HG03432 (cell line): ENCODE measurements at regions not wholly inside any gene's neighbourhood (a gene's known extent, or its start where the extent isn't known, plus 50 kb on each side); places are given as distances from the start of the nearest gene placed in this dataset.
A peak's percentile ranks its signal among the peaks of the same experiment; 100 is the strongest.
"Not testable (repeated sequence)": the region's sequence is repeated elsewhere in the genome, so short reads cannot be mapped to it uniquely, and the experiment has no call there.

ENCODE experiments used
- ATAC-seq: cut with Tn5 transposase; IDR thresholded peaks from one replicate; pipeline ENCODE4 v1.9.1; 2021; ENCODE audit warnings: mild to moderate bottlenecking, moderate library complexity; ENCODE audit not compliant: unreplicated experiment

GRCh38 chrX:111041018-111041462, 55.0 kb upstream of the PAK3 start:
- peak; percentile 76 for ATAC-seq

- peak; percentile 44 for ATAC-seq
Measured at GRCh38 chrX:111040377-111041017, 55.5 kb upstream of the PAK3 start.

GRCh38 chrX:111039606-111040005, 56.4 kb upstream of the PAK3 start:
- ATAC-seq: no peak

DNA sequence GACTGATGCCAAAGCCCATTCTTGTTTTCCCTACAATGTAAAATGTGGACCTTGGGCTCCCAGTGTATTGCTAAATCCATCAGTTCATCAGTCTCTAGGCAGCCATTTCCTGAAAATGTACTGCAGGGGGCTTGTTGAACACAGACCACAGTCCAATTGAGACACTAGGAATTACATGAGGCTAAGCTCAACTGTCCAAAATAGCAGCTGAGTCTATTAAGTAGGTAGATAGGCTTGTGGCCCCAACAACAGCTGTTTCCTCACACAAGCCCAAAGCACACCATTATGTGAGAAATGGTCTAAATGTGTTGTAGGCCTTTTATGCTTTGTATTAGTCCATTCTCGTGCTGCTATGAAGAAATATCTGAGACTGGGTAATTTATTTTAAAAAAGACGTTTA, 60.0 kb upstream of the PAK3 start:
- ATAC-seq: no peak

DNA sequence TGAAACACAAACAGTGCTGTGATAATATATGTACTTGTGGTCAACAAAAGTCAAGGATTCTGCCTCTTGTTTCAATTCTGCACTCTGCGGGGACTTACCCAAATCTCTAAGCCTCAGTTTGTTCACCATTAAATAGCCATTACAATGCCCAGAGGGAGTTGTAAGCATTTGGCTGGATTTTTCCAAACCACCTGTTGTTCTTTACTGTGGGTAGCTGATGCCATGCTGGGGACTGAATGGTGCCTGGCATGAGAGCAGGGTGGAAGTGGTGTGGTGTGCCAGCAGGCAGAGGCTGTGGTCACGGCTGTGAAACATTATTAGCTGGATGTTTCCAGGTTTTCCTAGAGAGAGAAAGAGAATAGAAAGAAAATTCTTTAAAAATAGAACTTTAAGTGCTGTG, 60.7 kb upstream of the PAK3 start:
- ATAC-seq: no peak

GRCh38 chrX:111022998-111023397, 73.0 kb upstream of the PAK3 start:
- ATAC-seq: not testable (repeated sequence)

GRCh38 chrX:111020283-111020682, 75.7 kb upstream of the PAK3 start:
- no peak for ATAC-seq

DNA sequence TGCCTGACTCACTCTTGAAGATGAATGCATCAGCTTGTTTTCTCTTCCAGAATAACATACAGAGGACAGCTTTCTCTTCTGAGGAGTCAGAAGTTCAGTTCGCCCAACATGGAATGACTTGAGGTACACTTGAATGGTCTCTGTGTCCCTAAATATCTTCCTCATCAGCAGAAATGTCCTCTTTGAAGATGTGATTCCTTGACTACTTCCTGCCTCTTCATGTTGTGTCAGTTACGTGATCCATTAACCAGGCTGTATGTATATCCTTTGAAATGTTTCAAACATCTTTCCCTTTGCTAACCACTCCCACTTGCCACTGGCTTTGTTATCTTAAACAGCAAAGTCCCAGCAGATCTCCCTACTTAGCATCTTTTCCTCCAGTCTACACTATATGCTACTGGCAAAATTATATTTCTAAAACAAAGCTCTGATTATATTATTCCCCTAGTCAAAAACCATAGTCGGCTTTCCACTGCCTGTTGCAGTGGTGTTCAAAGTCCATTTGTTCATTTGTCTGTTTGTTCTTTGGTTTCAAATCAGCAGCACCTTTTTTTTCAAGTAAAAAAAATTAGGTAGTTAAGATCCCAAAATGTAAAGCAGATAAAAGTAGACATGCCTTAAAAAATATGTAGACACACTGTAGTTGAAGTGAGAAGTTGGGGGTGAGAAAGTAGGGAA, 82.1 kb upstream of the PAK3 start:
- no peak for ATAC-seq

- no peak for ATAC-seq
Measured at GRCh38 chrX:111010111-111010510, 85.9 kb upstream of the PAK3 start.

DNA sequence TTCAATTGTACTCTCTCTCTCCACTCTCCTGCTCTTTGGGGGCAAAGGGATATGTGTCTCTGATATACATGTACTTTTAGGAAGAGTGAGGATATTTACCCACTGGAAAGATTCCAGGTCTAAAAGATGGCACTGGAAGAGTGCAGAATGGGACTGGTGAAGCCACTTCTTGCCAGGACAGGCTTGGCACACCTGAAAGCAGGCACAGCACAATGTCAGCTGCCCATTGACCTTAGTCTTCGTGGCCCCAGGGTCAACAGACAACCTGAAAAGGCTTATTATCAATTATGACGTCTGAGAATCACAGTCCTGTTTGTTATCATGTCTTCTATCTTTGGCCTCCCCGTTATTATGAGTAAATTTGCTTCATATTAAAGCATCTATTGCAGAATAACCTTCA, 86.7 kb upstream of the PAK3 start:
- no peak for ATAC-seq

DNA sequence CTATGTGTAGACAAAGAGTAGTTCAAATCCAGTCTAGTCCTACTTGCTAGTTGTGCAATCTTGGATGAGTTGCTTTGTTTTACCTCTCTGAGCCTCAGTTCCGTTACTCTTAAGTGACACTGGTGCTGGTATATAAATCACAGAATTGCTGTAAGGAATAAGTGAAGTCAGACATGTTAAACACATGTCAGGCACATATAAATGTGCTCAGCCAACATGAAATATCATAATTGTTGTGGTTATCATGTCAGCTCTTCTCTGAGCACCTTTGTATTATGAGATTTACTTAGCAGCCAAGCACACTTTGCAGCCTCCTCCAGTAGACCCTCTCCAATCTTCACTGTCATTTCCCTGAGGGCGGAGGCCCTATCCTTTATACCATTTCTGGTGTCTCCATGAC, 87.9 kb upstream of the PAK3 start:
- ATAC-seq: no peak

DNA sequence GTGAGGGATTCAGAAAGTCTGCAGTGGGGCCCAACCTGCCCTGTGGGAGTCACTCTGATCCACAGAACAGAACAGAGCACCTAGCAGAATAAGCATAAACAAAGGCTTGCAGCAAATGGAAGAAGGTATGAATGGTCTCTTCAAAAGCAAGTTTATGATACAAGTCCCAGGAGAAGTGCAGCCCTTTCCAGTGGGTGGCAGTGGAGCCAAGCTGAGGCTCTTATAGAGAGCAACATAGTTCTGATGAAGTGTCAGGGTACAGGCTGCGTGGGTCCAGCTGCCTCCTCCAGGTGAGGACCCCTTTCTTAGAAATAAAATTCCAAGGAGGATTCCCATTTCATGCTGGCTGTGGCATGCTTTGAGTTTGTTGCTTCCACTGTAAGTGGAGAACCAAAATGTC, 88.8 kb upstream of the PAK3 start:
- no peak for ATAC-seq

DNA sequence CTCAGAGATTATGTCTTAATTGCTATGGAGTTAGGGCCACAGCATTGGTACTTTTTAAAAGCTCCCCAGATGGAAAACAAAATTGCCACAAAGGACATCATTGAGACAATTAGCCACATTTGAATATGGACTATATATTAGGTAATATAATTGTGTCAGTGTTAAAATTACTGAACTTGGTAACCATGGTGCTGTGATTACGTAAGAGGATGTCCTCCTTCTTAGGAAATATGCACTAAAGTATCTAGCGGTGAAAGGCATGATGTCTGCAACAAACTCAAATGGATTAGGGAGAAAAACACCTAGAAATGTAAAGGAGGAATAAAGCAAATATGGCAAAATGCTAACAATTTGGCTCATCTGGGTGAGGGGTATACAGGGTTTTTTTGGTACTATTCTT, 89.9 kb upstream of the PAK3 start:
- no peak for ATAC-seq

GRCh38 chrX:111005166-111005565, 90.8 kb upstream of the PAK3 start:
- ATAC-seq: no peak

DNA sequence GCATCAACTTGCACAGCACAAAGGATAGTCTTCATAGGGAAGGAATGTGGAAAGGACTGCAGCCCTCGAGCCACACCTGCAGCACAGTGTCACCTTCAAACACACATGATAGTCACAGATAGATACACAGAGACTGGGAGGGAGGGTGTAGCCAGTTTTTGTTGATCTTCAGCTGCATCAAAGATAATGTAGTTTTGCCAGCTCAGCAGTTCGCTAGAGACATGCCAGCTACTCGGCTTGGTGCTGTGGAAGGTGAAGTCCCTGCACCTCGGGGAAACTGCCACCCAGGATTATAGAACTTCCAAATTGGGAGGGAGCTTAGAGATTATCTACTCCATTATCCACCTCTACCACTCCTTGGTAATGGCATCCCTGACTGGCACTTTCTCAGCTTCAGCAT, 92.9 kb upstream of the PAK3 start:
- ATAC-seq: no peak

DNA sequence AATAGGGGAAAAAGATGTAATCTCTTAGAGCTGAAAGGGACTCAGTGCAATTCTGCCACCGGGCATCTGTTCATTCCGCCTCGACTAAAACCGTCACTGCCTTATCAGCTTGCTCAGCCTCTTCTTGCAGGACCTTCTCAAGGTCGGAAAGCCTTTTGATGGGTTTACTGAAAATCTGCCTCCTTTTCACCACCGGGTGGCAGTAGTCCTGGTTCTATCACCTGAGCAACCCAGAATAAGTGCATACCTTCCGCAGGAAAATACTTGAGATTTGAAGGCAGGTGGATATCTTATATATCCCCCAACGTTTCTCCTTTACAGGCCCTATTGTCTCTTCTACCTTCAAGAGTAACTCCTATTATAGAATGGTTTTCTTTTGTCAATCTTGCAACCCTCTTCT, 103.4 kb upstream of the PAK3 start:
- no peak for ATAC-seq

- ATAC-seq: no peak
Measured at GRCh38 chrX:110989869-110990268, 106.1 kb upstream of the PAK3 start.

DNA sequence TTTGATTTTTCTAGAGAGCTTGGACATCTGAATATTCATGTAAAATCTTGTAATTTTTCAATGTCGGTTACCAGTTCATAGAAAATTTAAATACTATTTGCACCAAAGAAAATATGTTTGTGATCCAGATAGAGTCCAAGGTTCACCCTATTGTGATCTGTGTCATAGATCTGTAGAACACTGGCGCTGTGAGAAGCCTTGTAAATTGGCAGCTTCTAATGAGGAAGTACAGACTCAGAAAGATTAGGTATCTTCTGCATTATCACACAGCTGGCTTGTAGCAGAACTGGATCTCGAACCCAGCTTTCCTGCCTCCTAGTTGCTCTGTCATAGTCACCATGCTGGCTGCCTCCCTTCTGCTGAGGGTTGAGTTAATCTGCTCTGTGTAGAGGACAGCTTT, 106.5 kb upstream of the PAK3 start:
- ATAC-seq: no peak

DNA sequence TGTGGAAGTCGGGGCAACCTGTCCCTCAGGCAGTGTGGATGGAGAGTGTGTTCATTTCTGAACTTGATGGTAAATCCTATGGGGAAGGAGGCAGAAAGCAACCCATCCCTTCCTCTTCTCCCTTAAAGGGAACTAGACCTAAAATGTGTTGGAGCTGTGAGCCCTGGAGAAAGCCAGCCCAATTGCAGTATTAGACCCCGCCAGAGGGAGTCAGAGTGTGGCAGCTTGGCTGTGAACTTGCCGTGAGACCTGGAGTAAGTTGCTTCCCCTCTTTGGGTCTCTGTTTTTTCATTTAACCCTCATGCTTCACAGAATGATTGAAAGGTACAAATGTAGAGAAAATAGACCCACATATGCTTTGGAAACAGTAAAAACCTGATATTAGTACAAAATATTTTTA, 108.7 kb upstream of the PAK3 start:
- ATAC-seq: no peak

- no peak for ATAC-seq
Measured at GRCh38 chrX:110985470-110985869, 110.5 kb upstream of the PAK3 start.

- no peak for ATAC-seq
Measured at GRCh38 chrX:110983024-110983423, 113.0 kb upstream of the PAK3 start.

- no peak for ATAC-seq
Measured at GRCh38 chrX:110966839-110967238, 129.2 kb upstream of the PAK3 start.

DNA sequence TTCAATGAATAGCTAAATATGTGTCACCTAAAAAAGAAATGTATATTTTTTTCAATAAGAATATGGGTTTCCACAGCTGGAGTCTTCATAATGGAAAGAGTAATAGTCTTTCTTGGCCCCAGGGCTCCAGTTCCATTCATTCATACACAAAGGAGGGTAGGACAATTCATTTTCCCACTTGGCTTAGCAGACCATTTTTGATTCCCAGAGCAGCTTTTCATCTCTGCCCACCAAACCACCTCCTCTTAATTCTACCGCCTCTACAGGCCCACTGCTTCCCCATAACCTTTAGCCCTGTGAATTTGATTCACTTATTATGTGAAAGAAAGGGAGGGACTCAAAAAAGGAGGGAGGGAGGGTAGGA, 129.9 kb upstream of the PAK3 start:
- ATAC-seq: no peak
